ENCODE measurements at regions not wholly inside any gene's neighbourhood (a gene's known extent, or its start where the extent isn't known, plus 50 kb on each side); places are given as distances from the start of the nearest gene placed in this dataset.

GRCh38 chr4:38560340-38560739 is 103.7 kb upstream of the KLF3 start:
- DNase-seq (ENCODE audit: low read depth): no peak

GRCh38 chr4:38560768-38561558 is 103.0 kb upstream of the KLF3 start:
- no peak for DNase-seq (ENCODE audit: low read depth)

GRCh38 chr4:38562751-38563198 is 101.2 kb upstream of the KLF3 start:
- no peak for DNase-seq (ENCODE audit: low read depth)

GRCh38 chr4:38563707-38564495 is 100.1 kb upstream of the KLF3 start:
- DNase-seq (ENCODE audit: low read depth): no peak

GRCh38 chr4:38565271-38566199 is 98.5 kb upstream of the KLF3 start:
- peak; percentile 78 for DNase-seq (ENCODE audit: low read depth)

- no peak for DNase-seq (ENCODE audit: low read depth)
Observed at GRCh38 chr4:38566806-38567398, 97.1 kb upstream of the KLF3 start.

- DNase-seq (ENCODE audit: low read depth): no peak
Observed at GRCh38 chr4:38567457-38567856, 96.5 kb upstream of the KLF3 start.

GRCh38 chr4:38568768-38569167 is 95.2 kb upstream of the KLF3 start:
- no peak for DNase-seq (ENCODE audit: low read depth)

- no peak for DNase-seq (ENCODE audit: low read depth)
Observed at GRCh38 chr4:38570647-38571276, 93.2 kb upstream of the KLF3 start.

- no peak for DNase-seq (ENCODE audit: low read depth)
Observed at GRCh38 chr4:38572793-38573192, 91.2 kb upstream of the KLF3 start.

GRCh38 chr4:38574559-38575333 is 89.3 kb upstream of the KLF3 start:
- no peak for DNase-seq (ENCODE audit: low read depth)

- no peak for DNase-seq (ENCODE audit: low read depth)
Observed at GRCh38 chr4:38576767-38577166, 87.2 kb upstream of the KLF3 start.

- no peak for DNase-seq (ENCODE audit: low read depth)
Observed at GRCh38 chr4:38577462-38577861, 86.5 kb upstream of the KLF3 start.

- DNase-seq (ENCODE audit: low read depth): no peak
Observed at GRCh38 chr4:38581426-38582106, 82.4 kb upstream of the KLF3 start.

GRCh38 chr4:38582445-38582844 is 81.6 kb upstream of the KLF3 start:
- no peak for DNase-seq (ENCODE audit: low read depth)

GRCh38 chr4:38582889-38583470 is 81.0 kb upstream of the KLF3 start:
- no peak for DNase-seq (ENCODE audit: low read depth)

GRCh38 chr4:38585871-38586270 is 78.1 kb upstream of the KLF3 start:
- no peak for DNase-seq (ENCODE audit: low read depth)

- DNase-seq (ENCODE audit: low read depth): no peak
Observed at GRCh38 chr4:38587106-38587505, 76.9 kb upstream of the KLF3 start.

GRCh38 chr4:38590046-38590445 is 74.0 kb upstream of the KLF3 start:
- peak; percentile 47 for DNase-seq (ENCODE audit: low read depth)
